H9 (cell line): ENCODE measurements at regions not wholly inside any gene's neighbourhood (a gene's known extent, or its start where the extent isn't known, plus 50 kb on each side); places are given as distances from the start of the nearest gene placed in this dataset.

ENCODE experiments used
- DNase-seq: peaks from one replicate; pipeline ENCODE4 v3.0.0-alpha.2; 2017
- H2AFZ ChIP-seq: one replicate; pipeline ENCODE4 v1.6.1; 2013; ENCODE audit warnings: mild to moderate bottlenecking, low read length, control low read depth, moderate library complexity
- H2AK5ac ChIP-seq: 2 replicates; pipeline ENCODE4 v1.6.1; 2013; ENCODE audit warnings: low read length, control low read depth, mixed read lengths; ENCODE audit not compliant: insufficient read length
- H2BK120ac ChIP-seq: one replicate; pipeline ENCODE4 v1.6.1; 2013; ENCODE audit warnings: low read depth, mild to moderate bottlenecking, low read length, control low read depth, inconsistent platforms; ENCODE audit not compliant: poor library complexity, severe bottlenecking
- H2BK12ac ChIP-seq: 2 replicates; pipeline ENCODE4 v1.6.1; 2013; ENCODE audit warnings: low read length, control low read depth, mixed read lengths, low read depth; ENCODE audit not compliant: insufficient read length
- H2BK15ac ChIP-seq: 2 replicates; pipeline ENCODE4 v1.6.1; 2013; ENCODE audit warnings: low read depth, low read length, control low read depth
- H2BK20ac ChIP-seq: one replicate; pipeline ENCODE4 v1.6.1; 2013; ENCODE audit warnings: low read depth, mild to moderate bottlenecking, low read length, control low read depth, inconsistent platforms; ENCODE audit not compliant: poor library complexity, severe bottlenecking
- H2BK5ac ChIP-seq: 2 replicates; pipeline ENCODE4 v1.6.1; 2013; ENCODE audit warnings: low read length, control low read depth, mixed read lengths; ENCODE audit not compliant: insufficient read length
- H3K14ac ChIP-seq: 2 replicates; pipeline ENCODE4 v1.6.1; 2013; ENCODE audit warnings: low read length, control low read depth; ENCODE audit not compliant: insufficient read depth
- H3K18ac ChIP-seq: 2 replicates; pipeline ENCODE4 v1.6.1; 2013; ENCODE audit warnings: low read depth, mild to moderate bottlenecking, mixed read lengths, low read length, control low read depth; ENCODE audit not compliant: insufficient read length
- H3K23ac ChIP-seq: 2 replicates; pipeline ENCODE4 v1.6.1; 2013; ENCODE audit warnings: low read length, control low read depth, mixed read lengths, low read depth; ENCODE audit not compliant: insufficient read length
- H3K23me2 ChIP-seq: 2 replicates; pipeline ENCODE4 v1.6.1; 2013; ENCODE audit warnings: low read depth, mild to moderate bottlenecking, mixed read lengths, low read length, control low read depth; ENCODE audit not compliant: insufficient read length, poor library complexity, severe bottlenecking
- H3K27ac ChIP-seq: 2 replicates; pipeline ENCODE4 v1.5.1; 2013; ENCODE audit warnings: low read length, control low read depth, mixed read lengths, low read depth; ENCODE audit not compliant: insufficient read length
- H3K27me3 ChIP-seq: 2 replicates; pipeline ENCODE4 v1.6.1; 2013; ENCODE audit warnings: low read length, control low read depth, inconsistent platforms; ENCODE audit not compliant: insufficient read depth
- H3K4ac ChIP-seq: 2 replicates; pipeline ENCODE4 v1.6.1; 2013; ENCODE audit warnings: low read depth, mild to moderate bottlenecking, control low read depth, inconsistent platforms, low read length, moderate library complexity
- H3K4me1 ChIP-seq: 2 replicates; pipeline ENCODE4 v1.6.1; 2013; ENCODE audit warnings: low read length, control low read depth, inconsistent platforms; ENCODE audit not compliant: insufficient read depth
- H3K4me2 ChIP-seq: 2 replicates; pipeline ENCODE4 v1.6.1; 2013; ENCODE audit warnings: low read length, control low read depth, mixed read lengths; ENCODE audit not compliant: insufficient read length, insufficient read depth
- H3K56ac ChIP-seq: 2 replicates; pipeline ENCODE4 v1.6.1; 2013; ENCODE audit warnings: low read depth, mild to moderate bottlenecking, mixed read lengths, low read length, control low read depth; ENCODE audit not compliant: insufficient read length
- H3K79me1 ChIP-seq: 2 replicates; pipeline ENCODE4 v1.6.1; 2013; ENCODE audit warnings: low read depth, mild to moderate bottlenecking, moderate library complexity, low read length, control low read depth, inconsistent platforms; ENCODE audit not compliant: insufficient read depth, poor library complexity, severe bottlenecking
- H3K79me2 ChIP-seq: 2 replicates; pipeline ENCODE4 v1.6.1; 2013; ENCODE audit warnings: low read length, control low read depth, inconsistent platforms; ENCODE audit not compliant: insufficient read depth
- H3K9ac ChIP-seq: 2 replicates; pipeline ENCODE4 v1.6.1; 2013; ENCODE audit warnings: low read length, control low read depth, mixed read lengths; ENCODE audit not compliant: insufficient read length; ENCODE audit errors: extremely low read depth
- H3K9me3 ChIP-seq: one replicate; pipeline ENCODE4 v1.6.1; 2013; ENCODE audit warnings: low read depth, low read length, inconsistent platforms; ENCODE audit not compliant: control insufficient read depth
- H3T11ph ChIP-seq: one replicate; pipeline ENCODE4 v1.6.1; 2013; ENCODE audit warnings: mild to moderate bottlenecking, low read length, control low read depth, inconsistent platforms
- H4K20me1 ChIP-seq: one replicate; pipeline ENCODE4 v1.6.1; 2013; ENCODE audit not compliant: control insufficient read depth, insufficient read length, insufficient read depth
- H4K5ac ChIP-seq: 2 replicates; pipeline ENCODE4 v1.6.1; 2013; ENCODE audit warnings: low read depth, mild to moderate bottlenecking, mixed read lengths, low read length, control low read depth; ENCODE audit not compliant: insufficient read length
- H4K8ac ChIP-seq: replicated peaks from 2 replicates; pipeline ENCODE4 v1.6.1; 2013; ENCODE audit warnings: low read length, control low read depth, mixed read lengths, low read depth; ENCODE audit not compliant: insufficient read length
- H4K91ac ChIP-seq: 2 replicates; pipeline ENCODE4 v1.6.1; 2013; ENCODE audit warnings: low read depth, mild to moderate bottlenecking, moderate library complexity, mixed read lengths, low read length, control low read depth; ENCODE audit not compliant: insufficient read length
- H3K27ac Mint-ChIP-seq, 3 experiments: 2 replicates in 2 of 3; 3 replicates in 1 of 3; pipeline ENCODE4 v1.8.0; 2020 to 2021; ENCODE audit warnings: mixed read lengths in 3 of 3, mild to moderate bottlenecking in 1 of 3, moderate library complexity in 1 of 3
- H3K27me3 Mint-ChIP-seq: 2 replicates; pipeline ENCODE4 v1.8.0; 2021; ENCODE audit warnings: low read depth, mild to moderate bottlenecking, moderate library complexity, mixed read lengths
- H3K36me3 Mint-ChIP-seq, 3 experiments: 2 replicates in 2 of 3; 3 replicates in 1 of 3; pipeline ENCODE4 v1.8.0; 2020 to 2021; ENCODE audit warnings: low read depth in 3 of 3, mixed read lengths in 3 of 3; ENCODE audit not compliant: insufficient read depth in 1 of 3
- H3K4me1 Mint-ChIP-seq, 2 experiments: 2 replicates each; pipeline ENCODE4 v1.8.0; 2020; ENCODE audit warnings: mixed read lengths in 2 of 2
- H3K4me3 Mint-ChIP-seq, 2 experiments: 2 replicates in 1 of 2; 3 replicates in 1 of 2; pipeline ENCODE4 v1.8.0; 2020 to 2021; ENCODE audit warnings: mild to moderate bottlenecking in 2 of 2, mixed read lengths in 2 of 2, moderate library complexity in 1 of 2
- H3K9me3 Mint-ChIP-seq, 2 experiments: 2 replicates in 1 of 2; 3 replicates in 1 of 2; pipeline ENCODE4 v1.8.0; 2020; ENCODE audit warnings: mild to moderate bottlenecking in 2 of 2, mixed read lengths in 2 of 2, moderate library complexity in 1 of 2
- WGBS: extraction: QIAGEN DNeasy Blood & Tissue Kit; methylation state at CpG from one replicate; pipeline ENCODE4 v1.1.7; 2013; ENCODE audit warnings: missing lambda C conversion rate, low lambda C conversion rate, mixed read lengths; ENCODE audit not compliant: insufficient read length; ENCODE audit errors: extremely low coverage; 5-methylcytosine and 5-hydroxymethylcytosine counted together
- TF ChIP-seq, protein P1 (sequence below): fragments of 200-600 bp; sonication (generic); conservative IDR thresholded peaks from 3 replicates; pipeline ENCODE4 v1.8.0; 2021; ENCODE audit warnings: antibody characterized with exemption, mild to moderate bottlenecking

DNA sequence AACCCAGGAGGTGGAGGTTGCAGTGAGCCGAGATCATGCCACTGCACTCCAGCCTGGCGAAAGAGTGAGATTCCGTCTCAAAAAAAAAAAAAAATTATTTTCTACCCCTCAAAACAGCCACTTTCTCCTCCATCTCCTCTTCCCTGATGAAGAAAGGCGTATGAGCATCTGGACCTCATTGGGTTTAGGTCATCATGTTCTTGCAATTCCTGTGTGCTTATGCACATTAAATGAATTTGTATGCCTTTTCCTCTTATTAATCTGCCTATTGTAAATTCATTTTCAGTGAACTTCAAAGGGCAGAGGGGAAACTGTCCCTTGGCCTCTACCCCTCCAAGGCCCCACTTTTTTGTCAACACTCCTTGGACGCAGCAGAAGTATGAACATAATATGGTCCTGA is 117.8 kb downstream of the RPLP1 start:
- Mint-ChIP-seq H3K27ac (no peak overlapping the region), H3K4me1 (peaks cover 15 to 18% of the 10 kb centered on the region in 2 experiments), H3K4me3 (no peak overlapping the region), H3K27me3 (peaks cover 3% of the 10 kb centered on the region), H3K9me3 (no peaks in the 10 kb centered on the region), H3K36me3 (no peaks in the 10 kb centered on the region; a peak in 1 of 7 replicates)
- Histone ChIP-seq H4K20me1 (no peaks in the 10 kb centered on the region), H4K8ac (no peak overlapping the region), H3K18ac (no peak overlapping the region), H3K9me3 (no peaks in the 10 kb centered on the region), H3K23me2 (no peaks in the 10 kb centered on the region), H3K27me3 (no peaks in the 10 kb centered on the region), H2BK12ac (no peak overlapping the region), H3K14ac (no peak overlapping the region), H3K27ac (no peak overlapping the region), H3K56ac (no peak overlapping the region), H2BK20ac (no peak overlapping the region), H3K9ac (no peak overlapping the region), H2BK15ac (no peak overlapping the region), H3K4me2 (no peak overlapping the region), H3K79me1 (no peaks in the 10 kb centered on the region), H4K91ac (no peak overlapping the region), H2AK5ac (no peak overlapping the region), H4K5ac (no peak overlapping the region), H3K4ac (no peak overlapping the region), H2BK120ac (no peak overlapping the region), H2BK5ac (no peak overlapping the region), H3T11ph (no peak overlapping the region), H2AFZ (no peak overlapping the region), H3K79me2 (no peaks in the 10 kb centered on the region), H3K23ac (no peak overlapping the region), H3K4me1 (no peaks in the 10 kb centered on the region)
- TF ChIP-seq, protein P1, sequence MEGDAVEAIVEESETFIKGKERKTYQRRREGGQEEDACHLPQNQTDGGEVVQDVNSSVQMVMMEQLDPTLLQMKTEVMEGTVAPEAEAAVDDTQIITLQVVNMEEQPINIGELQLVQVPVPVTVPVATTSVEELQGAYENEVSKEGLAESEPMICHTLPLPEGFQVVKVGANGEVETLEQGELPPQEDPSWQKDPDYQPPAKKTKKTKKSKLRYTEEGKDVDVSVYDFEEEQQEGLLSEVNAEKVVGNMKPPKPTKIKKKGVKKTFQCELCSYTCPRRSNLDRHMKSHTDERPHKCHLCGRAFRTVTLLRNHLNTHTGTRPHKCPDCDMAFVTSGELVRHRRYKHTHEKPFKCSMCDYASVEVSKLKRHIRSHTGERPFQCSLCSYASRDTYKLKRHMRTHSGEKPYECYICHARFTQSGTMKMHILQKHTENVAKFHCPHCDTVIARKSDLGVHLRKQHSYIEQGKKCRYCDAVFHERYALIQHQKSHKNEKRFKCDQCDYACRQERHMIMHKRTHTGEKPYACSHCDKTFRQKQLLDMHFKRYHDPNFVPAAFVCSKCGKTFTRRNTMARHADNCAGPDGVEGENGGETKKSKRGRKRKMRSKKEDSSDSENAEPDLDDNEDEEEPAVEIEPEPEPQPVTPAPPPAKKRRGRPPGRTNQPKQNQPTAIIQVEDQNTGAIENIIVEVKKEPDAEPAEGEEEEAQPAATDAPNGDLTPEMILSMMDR, result no peak
- DNase-seq, result no peak
- WGBS, result no CpG with 5 or more reads among the region's 5 CpGs
